A549 (cell line): ENCODE measurements at regions not wholly inside any gene's neighbourhood (a gene's known extent, or its start where the extent isn't known, plus 50 kb on each side); places are given as distances from the start of the nearest gene placed in this dataset.

ENCODE experiments used
- BHLHE40 ChIP-seq: IDR thresholded peaks from 2 replicates; pipeline ENCODE4 v1.6.1; 2012; ENCODE audit warnings: low read depth, low read length, inconsistent platforms
- CHD2 ChIP-seq: fragments of 150-350 bp; IDR thresholded peaks from 2 replicates; pipeline ENCODE4 v1.6.1; 2014; ENCODE audit warnings: low read length; ENCODE audit not compliant: partially characterized antibody
- CTCF ChIP-seq: fragments of >200 bp; sonication (Bioruptor Twin); formaldehyde crosslinking; IDR thresholded peaks from 3 replicates; pipeline ENCODE4 v1.5.1; 2016
- E2F6 ChIP-seq: IDR thresholded peaks from 2 replicates; pipeline ENCODE4 v1.6.1; 2012; ENCODE audit warnings: low read depth, borderline replicate concordance
- ELK1 ChIP-seq: fragments of 150-350 bp; IDR thresholded peaks from 2 replicates; pipeline ENCODE4 v1.6.1; 2014; ENCODE audit warnings: low read depth, mild to moderate bottlenecking, low read length
- EP300 ChIP-seq, 2 experiments: fragments of >200 bp; sonication (Bioruptor Twin); formaldehyde crosslinking; IDR thresholded peaks; 2 replicates in 1 of 2; 3 replicates in 1 of 2; pipeline ENCODE4 v1.6.1; 2016 to 2017
- GATA3 ChIP-seq: IDR thresholded peaks from 2 replicates; pipeline ENCODE4 v1.6.1; 2012; ENCODE audit warnings: borderline replicate concordance
- MAFK ChIP-seq: fragments of 450-650 bp; IDR thresholded peaks from 2 replicates; pipeline ENCODE4 v1.6.1; 2014; ENCODE audit not compliant: partially characterized antibody
- MYC ChIP-seq: IDR thresholded peaks from 2 replicates; pipeline ENCODE4 v1.6.1; 2012; ENCODE audit warnings: mild to moderate bottlenecking, inconsistent platforms, low read length, improper control_type of control experiment, borderline replicate concordance
- PBX3 ChIP-seq: IDR thresholded peaks from 2 replicates; pipeline ENCODE4 v1.6.1; 2012
- POLR2A ChIP-seq: IDR thresholded peaks from 2 replicates; pipeline ENCODE4 v1.6.1; 2012; ENCODE audit warnings: mild to moderate bottlenecking, low read length
- RAD21 ChIP-seq, 2 experiments: fragments of >200 bp in 1 of 2; sonication (Bioruptor Twin) in 1 of 2; formaldehyde crosslinking in 1 of 2; IDR thresholded peaks in 1 of 2; conservative IDR thresholded peaks in 1 of 2; 2 replicates in 1 of 2; 3 replicates in 1 of 2; pipeline ENCODE4 v1.6.1; 2012 to 2018; ENCODE audit warnings: inconsistent platforms in 1 of 2
- REST ChIP-seq: fragments of 200-600 bp; sonication (generic); IDR thresholded peaks from 2 replicates; pipeline ENCODE4 v1.6.1; 2016; ENCODE audit warnings: antibody characterized with exemption, mild to moderate bottlenecking, moderate library complexity
- TFCP2L1 ChIP-seq: fragments of 250-450 bp; sonication (Bioruptor Pico); IDR thresholded peaks from 2 replicates; pipeline ENCODE4 v1.5.0; 2021; ENCODE audit warnings: mild to moderate bottlenecking

- TF ChIP-seq CTCF (no peak), E2F6 (no peak), REST (no peak), PBX3 (no peak), MYC (no peak), BHLHE40 (no peak), TFCP2L1 (CRISPR knock-in tag) (no peak), RAD21 (conservative IDR thresholded peaks at IDR 0.05 in 1 of 2, IDR thresholded peaks at IDR 0.05 in 1 of 2) (no peak), EP300 (IDR thresholded peaks at IDR 0.05) (no peak), GATA3 (no peak), CHD2 (no peak), POLR2A (no peak), MAFK (no peak), ELK1 (no peak)
Measured at GRCh38 chr3:63142681-63143080, 135.4 kb upstream of the SYNPR start.
